ENCODE measurements at regions not wholly inside any gene's neighbourhood (a gene's known extent, or its start where the extent isn't known, plus 50 kb on each side); places are given as distances from the start of the nearest gene placed in this dataset.
A peak's percentile ranks its signal among the peaks of the same experiment; 100 is the strongest.

- ATAC-seq (no peak), FAIRE-seq (no peak), DNase-seq (ENCODE audit: low spot score) (no peak)
- Histone ChIP-seq H3K27me3 (ENCODE audit: control insufficient read depth in 1 of 2, insufficient read depth in 2 of 2, low read length in 2 of 2) (peaks cover 3 to 51% of the 10 kb centered on the region in 2 experiments; a peak in 4 of 5 replicates), H3K27ac (ENCODE audit: extremely low read length, insufficient read depth, low read length) (no peak overlapping the region), H3K9ac (ENCODE audit: insufficient read depth, low read depth, low read length) (no peak overlapping the region), H3K79me2 (ENCODE audit: insufficient read depth, low read length) (no peaks in the 10 kb centered on the region), H4K20me1 (ENCODE audit: insufficient read depth, low read length) (no peaks in the 10 kb centered on the region), H3K4me3 (replicated peaks in 1 of 3; ENCODE audit: insufficient read depth in 1 of 3, low read depth in 2 of 3, low read length in 3 of 3) (no peak overlapping the region), H2AFZ (ENCODE audit: low read length) (no peak overlapping the region), H3K4me1 (ENCODE audit: insufficient read depth, low read length) (no peaks in the 10 kb centered on the region), H3K4me2 (ENCODE audit: low read depth, low read length) (no peak overlapping the region), H3K9me3 (ENCODE audit: low read length) (no peaks in the 10 kb centered on the region), H3K36me3 (replicated peaks in 1 of 2; ENCODE audit: control insufficient read depth in 1 of 2, insufficient read depth in 2 of 2, low read length in 2 of 2) (no peaks in the 10 kb centered on the region)
- in situ Hi-C loops (cut with HindIII; ENCODE audit: extremely low pct_ligation_motif_present, low pct_unique_long_range_greater_than_20kb), result no loop called here
- intact Hi-C loops (cut with micrococcal nuclease; ENCODE audit: unreplicated experiment), result no loop called here
- TF ChIP-seq MTERF4 (CRISPR knock-in tag; IDR thresholded peaks at IDR 0.05), result no peak
- no peak for TF ChIP-seq ZNF354B (CRISPR knock-in tag; IDR thresholded peaks at IDR 0.05)
- no peak for TF ChIP-seq DZIP1 (CRISPR knock-in tag; IDR thresholded peaks at IDR 0.05)
- TF ChIP-seq MNT (IDR thresholded peaks at IDR 0.05), result peak; percentile 92
- no peak for TF ChIP-seq CEBPB (IDR thresholded peaks at IDR 0.05; ENCODE audit: borderline replicate concordance, low read depth, low read length)
- no peak for TF ChIP-seq PHF20 (CRISPR knock-in tag; IDR thresholded peaks at IDR 0.05)
- ChIA-PET CTCF (ENCODE audit: low intra/inter-chr PET ratio, low total read pairs) (no interaction called here), POLR2A (no interaction called here)
- WGBS (ENCODE audit: low lambda C conversion rate), result 40% methylated on average over 7 of the region's 7 CpGs
- no TSS peak for BruUV-seq (replicated peaks)
Measured at GRCh38 chr6:2557181-2557720, 193.5 kb downstream of the MYLK4 start.
